ENCODE measurements at regions not wholly inside any gene's neighbourhood (a gene's known extent, or its start where the extent isn't known, plus 50 kb on each side); places are given as distances from the start of the nearest gene placed in this dataset.
"Not testable (repeated sequence)": the region's sequence is repeated elsewhere in the genome, so short reads cannot be mapped to it uniquely, and the experiment has no call there.

GRCh38 chrX:39484159-39485068, 613.3 kb downstream of the BCOR start:
- no peak for DNase-seq

DNA sequence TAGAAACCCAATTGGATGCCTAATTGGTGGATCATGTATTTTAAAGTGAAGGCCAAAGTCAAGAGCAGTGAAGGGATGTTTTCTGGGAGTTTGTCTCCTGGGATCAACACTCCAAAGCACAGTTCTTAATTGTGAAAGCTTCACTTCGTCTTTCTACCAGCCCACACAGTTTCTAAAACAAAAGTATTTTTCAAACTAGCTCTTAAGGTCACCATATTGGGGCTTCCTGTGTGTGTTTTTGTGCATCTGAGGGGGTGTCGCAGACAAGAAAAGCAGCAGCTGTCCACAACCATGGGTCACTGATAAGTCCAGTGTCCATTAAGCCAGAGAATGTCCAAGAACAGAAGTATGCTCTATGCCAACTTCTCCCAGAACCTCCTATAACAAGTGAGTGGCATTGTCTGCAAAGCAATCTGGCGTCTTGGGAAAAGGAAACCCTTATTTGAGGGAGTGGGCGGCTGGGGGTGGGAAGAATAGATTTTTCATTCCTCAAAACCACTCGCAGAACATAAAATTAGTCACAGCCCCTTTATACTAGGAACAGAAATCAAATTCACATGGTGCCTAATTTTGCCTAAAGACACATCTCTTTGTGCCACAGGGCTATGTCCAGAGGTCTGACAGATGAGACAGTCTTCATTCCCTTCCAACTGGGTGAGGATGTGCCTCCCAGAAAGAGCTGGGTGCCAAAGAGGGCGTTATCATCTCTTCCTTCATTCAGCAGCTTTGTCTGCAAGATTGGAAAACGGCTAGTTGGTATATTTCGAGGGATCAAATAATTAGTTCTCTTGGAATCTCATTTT, 610.4 kb downstream of the BCOR start:
- DNase-seq, result no peak

GRCh38 chrX:39487969-39488330, 609.8 kb downstream of the BCOR start:
- DNase-seq, result no peak

GRCh38 chrX:39491548-39492297, 606.0 kb downstream of the BCOR start:
- DNase-seq, result peak; percentile 64 to 71

GRCh38 chrX:39492497-39493162, 605.1 kb downstream of the BCOR start:
- DNase-seq, result no peak

- DNase-seq, result no peak
These were observed 604.6 kb downstream of the BCOR start for GRCh38 chrX:39493168-39493567.

- not testable (repeated sequence) for DNase-seq
These were observed 600.6 kb downstream of the BCOR start for GRCh38 chrX:39497117-39497516.

DNA sequence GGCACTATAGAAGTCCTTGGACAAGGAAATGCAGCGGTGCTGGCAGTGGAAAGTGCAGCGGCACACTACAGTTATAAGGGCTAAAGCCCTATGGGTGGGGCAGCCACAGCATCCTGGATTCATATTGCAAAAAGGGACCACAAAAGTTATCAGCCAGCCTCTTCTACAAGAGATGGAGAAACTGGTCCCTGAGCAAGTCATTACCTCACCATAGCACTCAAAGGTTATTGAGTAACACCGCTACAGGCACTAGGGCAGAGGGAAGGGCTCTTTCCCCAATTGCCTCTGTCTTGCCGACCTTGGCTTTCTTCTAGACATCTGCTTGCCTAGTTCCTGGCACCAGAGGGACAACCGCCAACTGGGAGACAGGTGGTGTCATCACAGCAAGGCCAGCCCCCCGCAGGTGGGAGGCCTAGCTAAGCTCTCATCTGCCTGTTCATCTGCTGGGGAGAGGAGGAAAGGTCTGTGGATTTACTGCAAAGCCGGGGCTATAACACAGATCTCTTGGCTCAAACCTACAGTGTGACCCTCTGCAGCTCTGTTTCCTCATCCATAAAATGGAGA, 600.0 kb downstream of the BCOR start:
- no peak for DNase-seq

GRCh38 chrX:39499996-39500395, 597.8 kb downstream of the BCOR start:
- no peak for DNase-seq

- no peak for DNase-seq
These were observed 595.9 kb downstream of the BCOR start for GRCh38 chrX:39501822-39502221.

DNA sequence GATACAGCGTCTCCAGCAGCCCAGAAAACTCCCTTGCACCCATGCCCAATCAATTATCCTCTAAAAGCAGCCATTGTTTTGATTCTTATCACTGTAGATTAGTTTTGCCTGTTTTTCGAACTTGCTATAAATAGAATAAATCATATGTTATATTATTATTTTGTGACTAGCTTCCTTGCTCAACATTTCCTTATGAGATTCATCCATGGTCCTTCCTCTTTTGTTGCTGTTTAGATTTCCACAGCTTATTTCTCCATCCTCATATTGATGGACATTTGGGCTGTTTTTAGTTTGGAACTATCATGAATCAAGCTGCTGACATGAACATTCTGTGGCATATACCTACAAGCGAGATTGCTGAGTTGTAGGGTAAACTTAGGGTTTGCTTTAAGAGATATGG, 595.3 kb downstream of the BCOR start:
- DNase-seq, result no peak

DNA sequence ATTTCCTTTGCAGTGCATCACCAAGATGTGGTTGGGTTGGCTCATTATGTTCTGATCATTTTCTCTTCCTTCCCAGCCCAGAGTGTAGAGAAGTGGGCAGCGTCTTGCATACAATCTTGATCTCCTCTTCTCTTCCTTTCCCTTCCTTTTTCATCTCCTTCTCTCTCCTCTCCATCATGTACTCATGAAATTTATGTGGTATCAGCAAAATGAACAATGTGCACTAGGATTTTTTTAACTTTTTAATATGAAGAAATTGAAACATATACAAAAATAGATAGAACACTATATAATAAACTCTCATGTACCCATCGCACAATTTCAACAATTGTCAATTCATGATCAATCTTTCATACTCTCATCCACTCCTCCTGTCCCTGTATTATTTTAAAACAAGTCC, 593.5 kb downstream of the BCOR start:
- DNase-seq, result no peak

DNA sequence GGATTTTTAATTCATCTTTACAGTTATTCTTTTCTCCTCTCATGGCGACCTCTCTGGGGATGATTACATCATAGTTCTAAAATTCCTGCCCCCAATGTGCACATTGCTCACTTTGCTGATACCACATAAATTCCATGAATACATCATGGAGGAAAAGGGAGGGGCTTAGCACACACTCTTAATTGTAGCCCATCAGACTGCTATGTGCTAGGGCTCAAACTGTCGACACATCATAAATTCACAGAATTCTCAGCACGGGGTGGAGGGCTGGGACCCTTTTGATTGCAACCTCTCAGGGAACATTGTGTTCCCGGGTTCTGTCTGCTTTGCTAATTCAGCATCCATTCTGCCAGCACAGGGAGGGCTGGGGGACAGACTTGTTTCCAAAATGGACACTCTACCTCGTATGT, 592.9 kb downstream of the BCOR start:
- DNase-seq, result no peak

DNA sequence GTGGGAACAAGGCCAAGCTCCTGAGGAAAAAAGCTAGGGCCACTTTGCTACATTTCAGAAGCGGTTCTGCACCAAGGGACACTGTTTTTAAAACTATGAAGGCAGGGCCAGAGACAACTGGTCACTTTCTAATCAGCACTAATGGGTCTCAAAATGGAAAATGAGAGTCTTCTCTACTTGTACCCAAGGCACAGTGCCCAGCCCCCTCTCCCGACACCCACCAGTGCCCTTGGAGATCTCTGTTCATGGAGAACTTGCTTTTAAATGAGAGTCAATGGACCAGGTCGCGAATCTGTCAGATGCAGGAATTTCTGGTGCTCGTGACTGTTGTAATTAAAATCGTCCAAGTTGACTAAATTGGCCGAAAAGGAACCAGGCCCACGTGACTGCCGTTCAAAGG, 591.6 kb downstream of the BCOR start:
- no peak for DNase-seq

DNA sequence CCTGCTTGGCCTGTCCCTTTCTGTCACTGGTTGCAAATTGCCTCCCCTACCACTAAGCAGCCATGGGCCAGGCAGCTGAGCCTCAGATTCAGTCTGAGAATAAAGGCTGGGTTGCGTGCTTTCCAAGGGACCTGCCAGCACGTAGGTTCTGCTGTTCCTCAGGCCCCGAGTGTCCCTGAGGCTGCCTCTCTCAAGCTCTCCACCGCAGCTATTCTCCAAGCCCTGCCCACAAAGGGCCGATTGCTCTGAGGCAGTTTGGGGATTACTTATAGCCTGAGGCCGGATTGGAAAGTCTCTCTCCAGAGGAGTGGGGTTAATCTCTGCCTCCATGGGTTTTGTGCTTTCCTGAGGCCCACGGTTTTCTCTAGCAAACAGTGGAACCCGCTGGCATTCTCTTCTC, 590.7 kb downstream of the BCOR start:
- DNase-seq, result no peak

DNA sequence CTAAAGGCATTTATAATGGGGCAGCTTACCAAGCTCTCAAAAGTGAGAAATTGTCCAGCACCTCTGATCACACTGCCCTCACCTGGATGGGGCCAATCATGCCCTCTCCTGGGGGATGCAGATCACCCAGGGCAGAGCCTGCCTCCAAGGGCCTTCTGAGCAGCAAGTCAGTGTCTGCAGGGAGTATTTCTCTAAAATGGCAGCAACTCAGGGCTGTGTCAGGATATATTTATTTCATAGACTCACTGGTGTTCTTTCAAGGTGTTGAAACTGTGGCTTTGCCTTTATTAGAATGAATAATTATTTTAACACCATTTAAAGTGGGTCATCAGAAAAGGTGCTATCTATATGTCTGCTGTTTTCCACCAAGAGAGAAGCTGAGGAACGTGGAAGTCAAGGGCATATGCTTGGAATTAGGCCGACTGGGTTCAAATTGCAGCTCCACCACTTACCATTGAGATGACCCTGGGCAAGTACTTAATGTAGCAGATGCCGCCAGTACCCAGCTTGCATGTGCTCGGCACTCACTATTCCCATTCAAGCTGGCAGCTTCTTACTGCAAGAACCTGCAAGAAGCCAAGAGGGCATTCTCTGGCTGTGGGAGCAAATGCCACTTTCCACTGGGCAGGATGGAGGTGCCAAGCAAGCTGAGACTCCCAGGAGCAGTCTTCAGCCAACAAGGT, 590.0 kb downstream of the BCOR start:
- DNase-seq, result no peak

DNA sequence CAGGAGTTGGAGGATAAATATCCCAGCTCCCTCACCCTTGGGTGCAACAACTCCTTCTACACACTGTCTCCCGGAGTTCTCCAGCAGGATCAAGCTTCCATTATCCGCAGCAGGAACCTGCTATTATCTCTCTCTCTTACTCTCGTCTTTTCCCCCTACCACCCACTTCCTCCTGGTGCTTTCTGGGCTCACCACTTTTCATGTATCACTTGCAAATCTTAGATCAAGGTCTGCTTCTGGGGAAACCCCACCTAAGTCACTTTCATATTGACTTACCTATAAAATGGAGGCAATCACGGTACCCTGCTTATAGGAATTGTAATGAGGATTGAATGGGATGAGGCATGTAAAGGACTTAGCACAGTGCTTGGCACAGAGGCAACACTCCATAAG, 589.5 kb downstream of the BCOR start:
- peak in 1 of 2 donors; percentile 18 for DNase-seq

DNA sequence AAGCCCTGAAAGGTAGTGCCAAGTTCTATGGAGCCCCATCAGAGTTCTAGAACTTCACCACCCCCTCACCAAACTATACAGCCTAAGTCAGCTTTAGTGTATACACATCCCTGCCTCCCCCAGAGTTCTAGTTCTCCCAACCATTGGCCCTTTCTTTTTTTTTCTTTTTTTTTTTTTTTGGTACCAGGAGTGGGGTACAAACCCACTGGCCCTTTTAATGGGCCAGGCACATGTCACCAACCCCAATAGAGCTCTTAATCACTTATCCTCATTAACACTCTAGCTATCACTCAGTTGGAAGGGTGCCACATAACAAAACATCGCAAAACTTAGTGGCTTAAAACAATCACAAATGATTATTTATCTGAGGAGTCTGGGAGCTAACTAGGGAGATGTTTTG, 588.6 kb downstream of the BCOR start:
- no peak for DNase-seq

GRCh38 chrX:39513836-39514235, 583.9 kb downstream of the BCOR start:
- DNase-seq, result no peak

- no peak for DNase-seq
These were observed 583.0 kb downstream of the BCOR start for GRCh38 chrX:39514801-39515200.

GRCh38 chrX:39516427-39516841, 581.3 kb downstream of the BCOR start:
- DNase-seq, result no peak

- no peak for DNase-seq
These were observed 579.2 kb downstream of the BCOR start for GRCh38 chrX:39518476-39519029.

Measured in CD4-positive, alpha-beta T cell treated with Interleukin-1 beta for 1 hour (primary cell).